D721Med (cell line): ENCODE measurements at regions not wholly inside any gene's neighbourhood (a gene's known extent, or its start where the extent isn't known, plus 50 kb on each side); places are given as distances from the start of the nearest gene placed in this dataset.
"Not testable (repeated sequence)": the region's sequence is repeated elsewhere in the genome, so short reads cannot be mapped to it uniquely, and the experiment has no call there.

Source experiments
- DNase-seq: peaks from one replicate; pipeline ENCODE4 v3.0.0; 2011; ENCODE audit warnings: low spot score; ENCODE audit not compliant: insufficient read length
- FAIRE-seq: peaks from 2 replicates; lab custom pipeline; 2011; peaks lifted over from hg19 to GRCh38; lab: Jason Lieb, UNC
- TF ChIP-seq, protein P1 (sequence below): IDR thresholded peaks from 2 replicates; pipeline ENCODE4 v1.5.1; 2012; ENCODE audit warnings: mild to moderate bottlenecking, control low read depth; ENCODE audit not compliant: insufficient read depth; ENCODE audit errors: missing control alignments

DNA sequence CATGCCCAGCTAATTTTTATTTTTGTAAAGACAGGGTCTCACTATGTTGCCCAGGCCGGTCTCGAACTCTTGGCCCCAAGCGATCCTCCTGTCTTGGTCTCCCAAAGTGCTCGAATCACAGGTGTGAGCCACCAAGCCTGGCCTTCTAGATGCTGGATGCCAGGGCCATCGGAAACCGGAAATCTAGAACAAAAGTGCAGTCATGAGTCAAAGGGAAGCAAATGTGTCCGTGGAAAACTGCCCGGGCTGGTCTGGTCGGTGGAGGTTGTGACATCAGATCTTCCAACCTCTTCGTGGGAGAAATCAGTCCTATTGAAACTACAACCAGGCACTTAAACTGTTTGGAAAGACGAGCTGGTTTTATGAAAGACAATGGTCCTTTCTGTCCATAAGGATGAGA is 92.3 kb upstream of the SHOX start:
- TF ChIP-seq, protein P1, sequence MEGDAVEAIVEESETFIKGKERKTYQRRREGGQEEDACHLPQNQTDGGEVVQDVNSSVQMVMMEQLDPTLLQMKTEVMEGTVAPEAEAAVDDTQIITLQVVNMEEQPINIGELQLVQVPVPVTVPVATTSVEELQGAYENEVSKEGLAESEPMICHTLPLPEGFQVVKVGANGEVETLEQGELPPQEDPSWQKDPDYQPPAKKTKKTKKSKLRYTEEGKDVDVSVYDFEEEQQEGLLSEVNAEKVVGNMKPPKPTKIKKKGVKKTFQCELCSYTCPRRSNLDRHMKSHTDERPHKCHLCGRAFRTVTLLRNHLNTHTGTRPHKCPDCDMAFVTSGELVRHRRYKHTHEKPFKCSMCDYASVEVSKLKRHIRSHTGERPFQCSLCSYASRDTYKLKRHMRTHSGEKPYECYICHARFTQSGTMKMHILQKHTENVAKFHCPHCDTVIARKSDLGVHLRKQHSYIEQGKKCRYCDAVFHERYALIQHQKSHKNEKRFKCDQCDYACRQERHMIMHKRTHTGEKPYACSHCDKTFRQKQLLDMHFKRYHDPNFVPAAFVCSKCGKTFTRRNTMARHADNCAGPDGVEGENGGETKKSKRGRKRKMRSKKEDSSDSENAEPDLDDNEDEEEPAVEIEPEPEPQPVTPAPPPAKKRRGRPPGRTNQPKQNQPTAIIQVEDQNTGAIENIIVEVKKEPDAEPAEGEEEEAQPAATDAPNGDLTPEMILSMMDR = no peak
- FAIRE-seq (no peak), DNase-seq (no peak)

DNA sequence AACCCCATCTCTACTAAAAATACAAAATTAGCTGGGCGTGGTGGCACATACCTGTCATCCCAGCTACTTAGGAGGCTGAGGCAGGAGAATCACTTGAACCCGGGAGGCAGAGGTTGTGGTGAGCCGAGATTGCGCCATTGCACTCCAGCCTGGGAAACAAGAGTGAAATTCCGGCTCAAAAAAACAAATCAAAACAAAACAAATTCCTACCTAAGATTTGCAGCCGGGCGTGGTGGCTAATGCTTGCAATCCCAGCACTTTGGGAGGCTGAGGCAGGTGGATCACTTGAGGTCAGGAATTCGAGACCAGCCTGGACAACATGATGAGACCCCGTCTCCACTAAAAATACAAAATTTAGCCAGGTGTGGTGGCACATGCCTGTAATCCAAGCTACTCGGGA is 89.6 kb upstream of the SHOX start:
- not testable (repeated sequence) for FAIRE-seq, DNase-seq

DNA sequence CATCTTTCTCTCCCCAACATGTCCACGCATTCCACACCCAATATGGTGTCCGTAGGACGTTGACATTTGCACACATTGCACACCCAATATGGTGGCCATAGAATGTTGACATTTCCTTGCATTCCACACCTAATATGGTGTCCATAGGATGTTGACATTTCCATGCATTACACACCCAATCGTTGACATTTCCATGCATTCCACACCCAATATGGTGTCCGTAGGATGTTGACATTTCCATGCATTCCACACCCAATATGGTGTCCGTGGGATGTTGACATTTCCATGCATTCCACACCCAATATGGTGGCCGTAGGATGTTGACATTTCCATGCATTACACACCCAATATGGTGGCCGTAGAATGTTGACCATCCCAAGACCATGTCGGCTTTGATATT is 88.4 kb upstream of the SHOX start:
- no peak for FAIRE-seq

DNA sequence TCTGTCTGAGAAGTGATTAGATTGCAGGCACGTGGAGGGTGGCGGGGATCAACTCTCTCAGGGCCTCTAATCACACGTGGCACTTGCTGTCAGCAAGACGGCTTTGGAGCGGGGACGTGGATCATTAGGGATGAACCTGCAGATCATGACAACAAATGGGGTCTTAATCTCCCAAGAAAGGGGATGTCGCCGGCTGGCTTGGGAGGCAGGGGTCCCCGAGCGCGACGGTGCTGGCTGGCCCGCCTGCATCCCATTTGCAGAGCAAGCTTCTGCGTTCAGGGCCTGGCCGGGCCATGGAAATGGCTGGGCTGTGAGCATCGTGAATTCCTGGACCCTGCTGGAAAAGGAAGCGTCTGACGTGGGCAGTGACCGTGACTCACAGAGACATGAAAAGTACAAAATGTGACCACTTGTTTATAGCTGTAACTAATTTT is 85.1 kb upstream of the SHOX start:
- no peak for FAIRE-seq
- DNase-seq = no peak
- TF ChIP-seq, protein P1 = no peak

More for the DNA sequence above, 88.4 kb upstream of the SHOX start:
- DNase-seq = no peak
- TF ChIP-seq, protein P1 = no peak

DNA sequence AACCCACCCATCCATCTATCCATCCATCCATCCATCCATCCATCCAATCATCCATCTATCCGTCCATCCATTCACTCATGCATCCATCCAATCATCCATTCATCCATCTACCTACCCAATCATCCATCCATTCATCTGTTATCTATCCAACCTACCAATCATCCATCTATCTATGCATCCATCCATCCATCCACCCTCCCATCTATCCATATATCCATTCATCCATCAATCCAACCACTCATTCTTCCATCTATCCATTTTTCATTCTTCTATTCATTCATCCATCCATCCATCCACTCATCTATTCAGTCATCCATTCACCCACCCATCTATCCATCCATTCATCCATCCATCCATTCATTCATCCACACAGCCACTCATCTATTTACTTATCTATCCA is 80.1 kb upstream of the SHOX start:
- DNase-seq (no peak), FAIRE-seq (no peak)
- TF ChIP-seq, protein P1 = no peak

DNA sequence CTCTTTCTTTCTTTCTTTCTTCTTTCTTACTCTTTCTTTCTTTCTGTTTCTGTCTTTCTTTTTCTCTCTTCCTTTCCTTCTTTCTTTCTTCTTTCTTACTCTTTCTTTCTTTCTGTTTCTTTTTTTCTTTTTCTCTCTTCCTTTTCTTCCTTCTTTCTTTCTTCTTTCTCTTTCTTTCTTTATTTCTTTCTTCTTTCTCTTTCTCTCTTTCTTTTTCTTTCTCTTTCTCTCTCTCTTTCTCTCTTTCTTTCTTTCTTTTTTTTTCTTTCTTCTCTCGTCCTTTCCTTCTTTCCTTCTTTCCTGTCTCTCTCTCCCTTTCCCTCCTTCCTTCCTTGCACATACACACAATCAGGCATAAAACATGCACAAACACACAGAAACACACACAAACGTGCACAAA is 79.3 kb upstream of the SHOX start:
- TF ChIP-seq, protein P1 = no peak
- DNase-seq (no peak), FAIRE-seq (no peak)

DNA sequence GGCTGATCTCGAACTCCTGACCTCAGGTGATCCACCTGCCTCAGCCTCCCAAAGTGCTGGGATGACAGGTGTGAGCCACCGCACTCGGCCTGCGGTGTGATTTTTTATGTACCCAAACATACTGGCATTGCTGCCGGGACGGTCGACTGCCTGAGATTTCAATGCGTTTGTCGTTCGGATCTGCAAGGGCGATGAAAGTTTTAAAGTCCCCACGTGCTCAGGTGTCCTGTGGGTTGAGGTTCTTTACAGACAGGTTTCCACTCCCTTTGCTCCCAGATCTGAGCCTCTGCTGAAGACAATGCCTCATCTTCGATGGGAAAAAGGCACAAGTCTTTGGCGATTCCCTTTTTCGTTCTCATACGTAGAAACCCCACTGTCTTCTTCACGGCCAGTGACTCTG is 78.1 kb upstream of the SHOX start:
- TF ChIP-seq, protein P1 = no peak
- DNase-seq (no peak), FAIRE-seq (no peak)

DNA sequence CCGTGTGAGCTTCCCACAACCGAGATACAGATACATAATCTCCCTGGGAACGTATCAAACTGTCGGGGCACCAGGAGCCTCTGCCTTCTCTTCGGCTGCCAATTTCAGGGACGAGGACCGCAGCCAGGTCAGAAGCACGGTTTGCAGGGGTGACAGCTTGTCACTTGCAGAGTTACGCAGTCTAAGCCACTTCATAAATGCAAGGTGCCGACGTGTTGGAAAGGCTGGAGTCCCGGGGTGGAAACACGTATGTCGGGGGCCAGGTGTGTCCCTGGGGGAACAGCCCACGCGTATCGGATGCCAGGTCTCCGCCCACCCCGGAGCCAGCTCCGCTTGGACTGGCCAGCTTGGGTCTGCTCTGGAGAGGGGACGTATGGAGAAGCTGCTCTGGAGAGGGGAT is 76.3 kb upstream of the SHOX start:
- TF ChIP-seq, protein P1 = no peak
- FAIRE-seq (no peak), DNase-seq (no peak)
